Umbilical cord (tissue), 1 donor: ENCODE measurements at regions not wholly inside any gene's neighbourhood (a gene's known extent, or its start where the extent isn't known, plus 50 kb on each side); places are given as distances from the start of the nearest gene placed in this dataset.

ENCODE experiments used
- DNase-seq: peaks from one replicate; pipeline ENCODE4 v3.0.0-alpha.2; 2015; ENCODE audit warnings: low spot score

DNA sequence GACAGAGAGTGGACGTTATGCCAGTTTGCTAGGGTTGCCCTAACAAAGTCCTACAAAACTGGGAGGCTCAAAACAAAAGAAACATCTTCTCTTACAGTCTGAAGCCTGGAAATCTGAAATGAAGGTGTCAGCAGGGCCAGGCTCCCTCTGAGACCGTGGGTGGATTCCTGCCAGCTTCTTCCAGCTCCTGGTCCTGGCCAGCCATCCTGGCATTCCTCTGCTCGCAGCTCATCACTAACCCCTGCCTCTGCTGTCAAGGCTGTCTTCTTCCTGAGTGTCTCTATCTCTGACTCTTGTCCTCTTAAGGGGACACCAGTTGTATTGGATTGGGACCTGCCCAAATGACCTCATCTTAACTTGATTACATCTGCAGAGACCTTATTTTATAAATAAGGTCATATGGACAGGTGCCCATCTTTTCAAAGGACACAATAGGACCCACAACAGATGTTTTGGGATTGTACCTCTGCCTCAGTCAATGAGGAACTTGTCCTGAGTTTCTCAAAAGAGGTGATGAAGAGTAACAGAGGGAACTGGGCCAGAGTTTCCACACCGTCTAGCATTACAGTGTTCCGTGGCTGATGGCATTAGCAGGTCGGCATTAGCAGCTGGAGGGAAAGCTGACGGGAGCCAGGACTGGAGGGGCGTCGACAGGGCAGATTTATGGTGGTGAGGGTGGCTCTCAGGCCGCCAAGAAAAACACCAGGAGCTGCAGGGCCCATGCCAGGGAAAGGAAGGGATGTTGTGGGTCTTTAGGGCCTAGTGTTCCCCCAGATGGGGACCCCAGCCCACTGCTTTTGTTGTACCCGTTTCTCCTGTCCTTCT lies 157.3 kb downstream of the TBXT start:
- no peak for DNase-seq

- DNase-seq, result no peak
Observed at GRCh38 chr6:166009385-166010031, 158.1 kb downstream of the TBXT start.

GRCh38 chr6:166008441-166009369 lies 158.9 kb downstream of the TBXT start:
- peak; percentile 71 for DNase-seq

DNA sequence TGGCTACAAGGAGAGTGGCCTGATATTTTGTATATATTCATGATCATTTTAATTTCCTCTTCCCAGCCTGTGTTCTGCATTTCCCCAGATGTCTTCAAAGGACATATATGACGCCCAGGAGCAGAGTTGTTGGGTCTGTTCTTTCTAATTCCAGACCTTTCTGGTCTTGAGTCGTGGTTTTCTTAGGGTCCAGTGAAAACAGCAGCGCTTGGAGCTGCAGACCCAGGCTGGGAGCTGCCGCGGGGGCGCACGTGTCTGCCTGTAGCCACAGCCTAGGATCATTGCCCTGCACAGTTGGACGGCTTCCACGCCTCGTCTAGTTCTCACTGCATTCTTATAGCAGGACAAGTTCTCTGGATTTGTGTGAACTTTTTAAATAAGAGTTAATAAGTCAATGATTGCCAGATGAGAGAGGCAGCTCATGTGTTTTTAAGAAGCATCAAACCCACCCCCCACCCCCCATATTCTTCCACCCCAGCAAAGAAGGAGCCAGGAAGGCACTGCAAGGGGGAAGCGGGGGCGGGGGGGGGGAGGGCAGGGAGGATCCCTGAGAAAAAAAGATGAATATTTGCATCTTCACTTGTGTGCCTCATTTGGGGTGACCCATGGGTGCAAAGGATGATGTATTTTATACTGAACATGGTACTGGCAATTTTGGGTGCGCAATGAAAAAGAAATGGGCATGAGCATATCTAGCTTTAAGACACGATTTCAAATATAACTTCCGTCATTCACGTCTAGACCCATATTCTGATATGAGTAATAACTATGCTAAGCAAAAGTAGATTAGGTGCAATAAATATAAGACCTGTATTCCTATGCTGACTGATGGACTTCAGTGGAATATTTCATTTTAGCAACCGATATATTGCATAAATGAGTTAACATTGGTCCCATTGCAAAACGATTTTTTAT lies 160.0 kb downstream of the TBXT start:
- DNase-seq, result peak; percentile 63

DNA sequence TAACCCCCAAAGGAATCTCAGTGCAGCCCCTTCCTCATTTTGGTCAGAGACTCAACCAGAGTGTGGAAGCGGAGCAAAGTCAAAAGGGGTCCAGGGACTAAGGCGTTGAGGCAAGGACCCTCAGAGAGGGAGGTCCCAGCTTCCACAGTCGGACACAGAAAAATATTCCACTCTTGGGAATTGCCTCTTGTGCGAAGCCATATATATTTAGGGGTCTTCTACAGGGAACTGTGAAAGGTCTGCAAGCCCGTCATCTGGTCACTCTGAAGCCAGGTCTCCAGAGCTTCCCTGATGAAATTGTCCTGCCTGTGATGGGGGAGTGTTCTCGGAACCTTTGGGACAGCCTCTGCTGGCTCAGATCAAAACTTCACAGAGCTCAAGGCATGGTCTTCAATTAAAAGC lies 160.8 kb downstream of the TBXT start:
- no peak for DNase-seq

DNA sequence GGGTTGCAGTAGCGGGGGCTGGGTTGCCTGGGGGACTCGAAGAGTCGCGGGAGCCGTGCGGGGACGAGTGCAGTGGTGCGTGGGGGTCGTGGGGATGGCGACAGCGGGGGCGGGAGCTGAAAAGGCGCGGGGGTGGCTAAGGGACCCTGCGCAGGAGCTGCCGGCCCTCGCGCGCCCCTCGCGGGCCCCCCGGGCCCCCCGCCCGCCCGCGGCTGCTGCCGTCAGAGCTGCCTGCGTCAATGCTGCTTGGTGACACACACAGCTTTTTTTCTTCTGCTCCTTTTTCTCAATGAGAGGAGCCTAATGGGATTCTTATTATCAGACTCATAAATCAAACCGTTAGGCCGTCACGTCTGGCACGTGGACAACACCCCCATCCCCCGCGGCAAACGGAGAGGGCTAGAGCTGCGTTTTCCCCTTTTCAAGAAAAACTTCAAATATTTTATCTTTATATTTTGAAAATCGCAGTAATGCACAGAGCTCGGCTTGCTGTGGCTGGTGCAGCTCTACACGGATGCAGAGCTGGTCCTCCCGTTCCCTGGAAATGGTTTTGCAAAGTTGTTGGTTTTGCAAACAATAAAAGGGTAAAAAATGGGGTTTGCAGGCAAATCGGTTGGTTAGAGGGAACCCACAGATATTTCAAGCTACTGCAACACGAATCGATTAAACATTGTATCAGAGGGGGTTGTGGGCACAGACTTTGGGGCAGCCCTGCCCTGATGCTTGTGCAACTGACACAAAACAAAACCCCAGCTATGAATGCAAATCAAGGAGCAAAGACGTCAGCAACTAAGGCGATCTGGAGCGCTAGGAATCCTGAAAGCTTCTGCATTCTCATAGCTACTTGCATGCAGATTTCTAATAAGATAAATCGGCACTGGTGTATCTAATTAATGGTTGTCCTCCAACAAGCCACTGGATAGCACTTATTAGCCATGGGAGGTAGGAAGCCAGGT lies 161.4 kb downstream of the TBXT start:
- DNase-seq, result peak; percentile 86

DNA sequence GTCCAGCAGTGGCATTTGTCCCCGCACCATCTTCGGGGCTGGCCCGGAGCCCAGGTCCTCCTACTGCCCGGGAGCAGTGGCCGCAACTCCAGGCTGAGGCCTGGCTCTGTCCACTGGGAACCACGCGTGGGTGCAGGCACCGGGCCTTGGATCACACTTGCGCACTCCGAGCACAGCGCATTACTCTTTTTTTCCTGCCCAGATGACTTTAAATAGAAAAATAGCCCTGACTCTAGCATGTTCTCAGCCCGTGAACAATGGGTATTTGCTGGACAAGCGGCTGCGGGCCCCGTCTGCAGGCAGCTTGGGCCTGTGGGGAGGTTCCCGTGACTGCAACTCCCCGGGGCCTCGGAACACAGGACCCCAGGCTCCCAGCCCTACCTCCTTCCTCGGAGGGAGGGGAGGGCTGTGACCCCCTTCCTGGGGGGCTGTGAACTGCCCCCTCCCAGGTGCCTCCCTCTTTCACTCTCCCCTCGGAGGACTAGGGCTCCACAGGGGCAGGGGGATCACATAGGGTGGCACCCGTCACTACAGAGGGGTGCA lies 162.2 kb downstream of the TBXT start:
- DNase-seq, result peak; percentile 70

DNA sequence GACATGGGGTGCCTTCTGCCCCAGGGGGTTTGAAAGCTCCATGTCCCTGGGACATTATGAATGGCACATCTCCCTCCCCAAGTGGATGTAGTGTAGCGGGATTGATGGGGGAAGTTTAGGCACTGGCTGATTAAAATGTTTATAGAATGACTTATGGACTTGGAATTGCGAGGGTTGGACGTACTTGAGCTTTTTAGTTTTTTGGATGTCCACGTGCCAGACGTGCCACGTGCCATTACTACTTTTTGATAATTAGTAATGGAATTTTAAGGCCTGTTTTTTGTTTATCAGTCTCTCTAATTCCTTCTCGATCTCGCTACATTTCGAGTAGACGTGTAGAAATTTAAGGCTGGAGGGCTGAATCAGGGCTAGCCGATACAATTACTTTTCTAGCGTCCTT lies 162.8 kb downstream of the TBXT start:
- no peak for DNase-seq

DNA sequence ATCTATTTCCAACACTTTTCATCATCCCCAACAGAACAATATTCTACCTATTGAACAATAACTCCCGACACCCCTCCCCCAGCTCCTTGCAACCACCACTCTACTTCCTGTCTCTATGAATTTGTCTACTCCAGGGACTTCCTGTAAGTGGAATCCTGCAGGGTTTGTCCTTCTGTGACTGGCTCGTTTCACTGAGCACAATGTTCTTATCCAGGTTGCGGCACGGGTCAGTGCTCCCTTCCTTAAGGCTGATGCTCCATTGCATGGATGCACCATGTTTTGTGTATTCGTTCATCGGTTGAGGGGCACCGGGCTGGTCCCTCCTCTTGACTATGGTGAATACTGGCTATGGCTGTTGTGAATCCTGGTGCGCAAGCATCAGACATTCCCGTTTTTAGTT lies 163.2 kb downstream of the TBXT start:
- DNase-seq, result no peak

- DNase-seq, result no peak
Observed at GRCh38 chr6:166003569-166003968, 164.1 kb downstream of the TBXT start.

DNA sequence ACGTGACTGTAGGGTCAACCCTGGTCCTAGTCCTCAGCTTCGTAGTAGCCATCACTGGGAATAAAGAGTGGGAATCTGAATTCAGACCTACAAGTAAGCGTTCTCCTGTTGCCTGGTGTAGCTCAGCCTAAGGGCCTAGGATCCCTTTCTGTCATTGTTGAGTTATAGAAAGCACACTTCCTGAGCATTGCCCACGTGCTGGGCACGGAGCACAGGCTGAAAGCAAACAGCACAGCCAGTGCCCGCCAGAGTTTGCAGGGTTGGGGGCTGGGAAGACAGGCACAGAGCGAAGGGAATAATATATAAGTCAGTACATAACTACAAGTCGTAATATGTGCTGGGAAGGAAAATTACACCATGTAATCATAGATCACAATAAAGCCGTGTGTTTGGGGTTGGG lies 166.3 kb downstream of the TBXT start:
- DNase-seq, result no peak

GRCh38 chr6:165999279-165999678 lies 168.4 kb downstream of the TBXT start:
- DNase-seq, result no peak

DNA sequence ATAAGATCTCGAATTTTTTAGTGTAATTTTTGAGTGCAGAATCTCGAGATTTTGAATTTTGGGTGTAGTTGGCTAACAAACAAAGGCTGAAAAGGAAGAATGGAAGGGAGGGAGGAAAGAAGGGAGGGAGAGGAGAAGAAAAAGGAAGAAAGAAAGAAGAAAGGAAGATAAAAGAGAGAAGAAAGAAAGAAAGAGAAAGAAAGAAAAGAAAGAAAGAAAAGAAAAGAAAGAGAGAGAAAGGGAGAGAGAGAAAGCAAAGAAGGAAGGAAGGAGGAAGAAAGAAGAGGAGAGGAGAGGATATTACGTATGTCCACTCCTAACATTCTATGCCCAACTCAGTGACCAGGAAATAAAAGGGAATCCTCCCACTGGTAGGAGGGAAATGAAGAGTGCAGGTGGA lies 169.6 kb downstream of the TBXT start:
- no peak for DNase-seq

DNA sequence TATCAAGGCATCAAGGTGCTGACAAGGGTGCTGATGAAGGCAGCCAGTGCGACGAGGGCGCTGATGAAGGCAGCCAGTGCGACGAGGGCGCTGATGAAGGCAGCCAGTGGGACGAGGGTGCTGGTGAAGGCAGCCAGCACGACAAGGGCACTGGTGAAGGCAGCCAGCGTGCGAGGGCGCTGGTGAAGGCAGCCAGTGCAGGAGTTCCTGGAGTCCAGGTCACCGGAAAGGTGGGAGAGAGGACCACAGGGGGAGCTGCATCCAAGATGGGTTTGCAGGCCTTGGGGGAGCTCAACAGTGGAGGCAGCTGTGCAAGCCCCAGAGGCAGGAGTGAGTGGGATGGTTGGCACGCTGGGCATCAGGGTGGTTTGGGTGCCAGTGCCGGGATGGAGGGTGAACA lies 176.3 kb downstream of the TBXT start:
- DNase-seq, result no peak

DNA sequence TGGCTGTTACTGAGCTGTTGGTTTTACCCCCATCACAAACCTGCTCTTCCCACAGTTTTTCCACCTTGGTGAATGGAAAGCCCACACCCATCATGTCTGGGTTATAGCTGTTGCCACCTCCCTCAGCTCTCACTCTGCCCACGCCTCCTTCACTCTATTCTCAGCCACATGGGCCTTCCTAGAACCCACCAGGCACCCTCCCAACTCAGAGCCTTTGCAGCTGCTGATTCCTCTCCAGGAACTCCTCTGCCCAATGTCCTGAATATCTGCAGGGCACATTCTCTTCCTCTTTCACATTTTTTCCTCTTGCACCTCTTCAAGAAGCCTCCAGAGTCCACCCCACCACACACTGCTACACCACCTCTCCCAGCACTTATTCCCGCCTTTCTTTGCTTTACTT lies 177.4 kb downstream of the TBXT start:
- no peak for DNase-seq

- no peak for DNase-seq
Observed at GRCh38 chr6:165988757-165989456, 178.7 kb downstream of the TBXT start.

DNA sequence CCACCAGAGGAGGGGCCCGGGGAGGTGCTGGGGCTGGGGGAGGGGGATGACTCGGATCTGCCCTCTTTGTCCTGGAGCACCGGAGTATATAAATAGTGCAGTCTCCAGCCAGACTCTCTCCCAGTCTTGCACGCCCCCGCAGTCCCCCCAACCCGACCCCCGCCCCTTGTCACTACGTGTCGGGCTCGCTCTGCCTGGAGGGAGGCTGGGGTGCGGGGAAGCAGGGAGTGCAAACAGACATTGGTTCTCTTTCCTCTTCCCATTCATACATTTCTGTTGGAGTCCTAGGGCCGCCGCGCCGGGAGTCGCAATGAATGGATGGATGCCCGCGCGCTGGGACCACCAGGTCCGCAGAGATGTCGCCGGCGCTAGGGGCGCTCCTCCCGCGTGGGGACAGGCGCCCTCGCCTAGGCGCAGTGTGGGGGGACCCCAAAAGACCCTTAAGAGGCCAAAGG lies 179.3 kb downstream of the TBXT start:
- DNase-seq, result no peak

GRCh38 chr6:165987483-165988301 lies 180.0 kb downstream of the TBXT start:
- peak; percentile 50 for DNase-seq
